H1 (cell line): ENCODE measurements at regions not wholly inside any gene's neighbourhood (a gene's known extent, or its start where the extent isn't known, plus 50 kb on each side); places are given as distances from the start of the nearest gene placed in this dataset.

ENCODE experiments used
- ATF2 ChIP-seq: IDR thresholded peaks from 2 replicates; pipeline ENCODE4 v1.6.1; 2012; ENCODE audit warnings: low read length, inconsistent platforms
- CTBP2 ChIP-seq: IDR thresholded peaks from 2 replicates; pipeline ENCODE4 v1.7.0; 2011; ENCODE audit warnings: borderline replicate concordance, mild to moderate bottlenecking, moderate library complexity, mixed read lengths, low read length; ENCODE audit not compliant: insufficient read depth, insufficient read length
- EP300 ChIP-seq, 2 experiments: IDR thresholded peaks; 1 replicate in 1 of 2; 2 replicates in 1 of 2; pipeline ENCODE4 v1.6.1; 2011 to 2012; ENCODE audit warnings: low read depth in 2 of 2, low read length in 2 of 2, mild to moderate bottlenecking in 2 of 2, borderline replicate concordance in 1 of 2, inconsistent platforms in 1 of 2, moderate library complexity in 1 of 2
- MAX ChIP-seq: IDR thresholded peaks from 2 replicates; pipeline ENCODE4 v1.6.1; 2012; ENCODE audit warnings: inconsistent platforms
- NANOG ChIP-seq: IDR thresholded peaks from 2 replicates; pipeline ENCODE4 v1.6.1; 2011; ENCODE audit warnings: low read length, low read depth, mild to moderate bottlenecking, inconsistent platforms; ENCODE audit not compliant: insufficient read depth, poor library complexity, severe bottlenecking
- SAP30 ChIP-seq: fragments of 300-600 bp; sonication (generic); IDR thresholded peaks from 2 replicates; pipeline ENCODE4 v1.7.1; 2012; ENCODE audit warnings: low read length, moderate library complexity, mild to moderate bottlenecking, inconsistent platforms; ENCODE audit not compliant: insufficient read depth, insufficient replicate concordance

GRCh38 chr2:21422050-21422449 is 298.3 kb downstream of the TDRD15 start (continued):
- TF ChIP-seq ATF2: no peak
- TF ChIP-seq EP300 (IDR thresholded peaks at IDR 0.05; ENCODE audit: borderline replicate concordance in 1 of 2, low read depth in 2 of 2, low read length in 2 of 2): no peak
- no peak for TF ChIP-seq MAX
- TF ChIP-seq SAP30: no peak
- TF ChIP-seq CTBP2: no peak
- no peak for TF ChIP-seq NANOG
